ENCODE measurements at regions not wholly inside any gene's neighbourhood (a gene's known extent, or its start where the extent isn't known, plus 50 kb on each side); places are given as distances from the start of the nearest gene placed in this dataset.

DNA sequence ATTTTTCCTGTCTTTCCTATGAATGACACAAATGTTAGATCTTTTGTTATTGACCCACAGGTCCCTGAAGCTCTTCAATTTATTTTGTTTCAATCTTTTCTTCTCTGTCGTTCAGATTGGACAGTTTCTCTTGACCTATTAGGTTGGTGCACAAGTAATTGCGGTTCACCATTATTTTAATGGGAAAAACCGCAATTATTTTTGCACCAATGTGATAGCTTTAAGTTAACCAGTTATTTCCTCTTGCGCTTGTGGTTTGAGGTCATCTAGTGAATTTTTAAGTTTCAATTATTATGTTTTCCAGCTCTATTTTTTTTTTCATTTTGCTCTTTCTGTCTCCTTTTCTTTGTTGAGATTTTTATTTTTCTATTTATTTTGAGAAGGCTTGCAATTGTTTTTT, 399.2 kb downstream of the INHBA start:
- Histone ChIP-seq H3K4me3 (ENCODE audit: low read depth, low read length) (no peak overlapping the region), H3K4me1 (ENCODE audit: control insufficient read depth, insufficient read depth, low read length) (no peaks in the 10 kb centered on the region), H3K9me3 (ENCODE audit: control insufficient read depth, insufficient read depth, low read length) (no peaks in the 10 kb centered on the region), H3K36me3 (ENCODE audit: control insufficient read depth, insufficient read depth, low read length) (no peaks in the 10 kb centered on the region), H3K27me3 (ENCODE audit: control insufficient read depth, insufficient read depth, low read length) (no peaks in the 10 kb centered on the region), H3K27ac (ENCODE audit: low read depth, low read length) (no peak overlapping the region)
- DNase-seq (ENCODE audit: low read depth in 4 of 6, low spot score in 6 of 6), result no peak
- no CpG with 5 or more reads among the region's 4 CpGs for WGBS (ENCODE audit: insufficient coverage)

DNA sequence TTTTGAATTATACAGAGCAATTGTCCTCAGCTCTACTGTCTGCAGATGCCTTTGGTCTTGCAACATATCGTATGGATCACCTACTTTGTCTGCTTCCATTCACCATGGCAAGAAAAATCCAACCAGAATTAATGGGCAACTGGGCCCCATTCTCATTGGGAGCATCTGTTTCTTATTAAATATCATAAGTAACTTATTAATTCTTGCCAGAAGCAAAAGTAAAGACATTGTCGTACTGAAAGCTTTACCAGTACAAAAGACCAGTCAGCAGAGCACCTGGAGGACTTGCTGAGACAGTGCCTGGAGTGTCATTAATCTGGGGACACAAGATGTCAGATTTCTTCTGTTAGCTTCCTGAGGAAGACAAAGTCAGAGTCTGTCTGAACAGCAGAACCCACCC, 404.5 kb downstream of the INHBA start:
- Histone ChIP-seq H3K27ac (ENCODE audit: low read depth, low read length) (no peak overlapping the region), H3K4me1 (ENCODE audit: control insufficient read depth, insufficient read depth, low read length) (no peaks in the 10 kb centered on the region), H3K27me3 (ENCODE audit: control insufficient read depth, insufficient read depth, low read length) (no peaks in the 10 kb centered on the region), H3K4me3 (ENCODE audit: low read depth, low read length) (no peak overlapping the region), H3K9me3 (ENCODE audit: control insufficient read depth, insufficient read depth, low read length) (no peaks in the 10 kb centered on the region), H3K36me3 (ENCODE audit: control insufficient read depth, insufficient read depth, low read length) (no peaks in the 10 kb centered on the region)
- WGBS (ENCODE audit: insufficient coverage), result 79% methylated on average over 2 of the region's 2 CpGs
- no peak for DNase-seq (ENCODE audit: low read depth in 4 of 6, low spot score in 6 of 6)

DNA sequence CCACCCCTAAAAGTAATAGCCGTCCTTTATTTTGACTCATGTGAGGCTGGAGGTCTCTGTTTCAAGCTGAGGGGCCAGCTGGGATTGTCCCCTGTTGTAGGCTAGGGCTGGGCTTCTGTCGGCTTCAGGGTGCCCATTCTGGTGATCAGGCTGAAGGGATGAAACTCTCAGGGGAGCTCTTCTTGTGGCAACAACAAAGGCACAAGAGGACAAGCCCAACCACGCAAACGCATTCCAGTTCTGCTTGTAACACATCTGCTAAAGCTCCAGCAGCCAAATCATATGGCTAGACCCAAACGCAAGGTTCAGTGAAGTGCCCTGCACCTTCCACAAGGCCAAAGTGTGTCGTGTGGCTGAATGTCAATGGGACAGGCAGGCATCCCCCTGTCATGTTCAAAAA, 405.7 kb downstream of the INHBA start:
- 81% methylated on average over 4 of the region's 6 CpGs for WGBS (ENCODE audit: insufficient coverage)
- no peak overlapping the region for H3K27ac ChIP-seq (ENCODE audit: low read depth, low read length)
- H3K36me3 ChIP-seq (ENCODE audit: control insufficient read depth, insufficient read depth, low read length), result no peaks in the 10 kb centered on the region
- no peak overlapping the region for H3K4me3 ChIP-seq (ENCODE audit: low read depth, low read length)
- H3K4me1 ChIP-seq (ENCODE audit: control insufficient read depth, insufficient read depth, low read length), result no peaks in the 10 kb centered on the region
- no peaks in the 10 kb centered on the region for H3K27me3 ChIP-seq (ENCODE audit: control insufficient read depth, insufficient read depth, low read length)
- no peak for DNase-seq (ENCODE audit: low read depth in 4 of 6, low spot score in 6 of 6)
- H3K9me3 ChIP-seq (ENCODE audit: control insufficient read depth, insufficient read depth, low read length), result no peaks in the 10 kb centered on the region

DNA sequence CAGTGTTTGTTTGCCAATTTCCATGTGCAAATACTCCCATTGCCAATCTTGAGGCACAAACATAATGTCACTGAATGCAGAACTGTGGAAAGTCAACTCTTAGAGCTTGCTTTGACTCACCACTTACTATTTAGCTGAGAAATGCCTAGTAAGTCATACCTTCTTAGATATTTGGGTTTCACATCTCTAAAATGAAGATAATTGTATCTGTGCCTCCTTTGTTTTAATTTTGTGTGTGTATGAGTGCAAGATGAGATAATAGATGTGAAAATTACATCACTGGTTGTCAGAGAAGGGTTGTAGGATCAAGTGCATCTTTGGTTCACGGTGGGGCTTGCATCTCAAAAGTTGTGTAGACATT, 407.5 kb downstream of the INHBA start:
- DNase-seq (ENCODE audit: low read depth in 4 of 6, low spot score in 6 of 6), result no peak
- Histone ChIP-seq H3K9me3 (ENCODE audit: control insufficient read depth, insufficient read depth, low read length) (no peaks in the 10 kb centered on the region), H3K4me3 (ENCODE audit: low read depth, low read length) (no peak overlapping the region), H3K36me3 (ENCODE audit: control insufficient read depth, insufficient read depth, low read length) (no peaks in the 10 kb centered on the region), H3K27me3 (ENCODE audit: control insufficient read depth, insufficient read depth, low read length) (no peaks in the 10 kb centered on the region), H3K27ac (ENCODE audit: low read depth, low read length) (no peak overlapping the region), H3K4me1 (ENCODE audit: control insufficient read depth, insufficient read depth, low read length) (no peaks in the 10 kb centered on the region)
- no CpG with 5 or more reads among the region's 1 CpG for WGBS (ENCODE audit: insufficient coverage)

DNA sequence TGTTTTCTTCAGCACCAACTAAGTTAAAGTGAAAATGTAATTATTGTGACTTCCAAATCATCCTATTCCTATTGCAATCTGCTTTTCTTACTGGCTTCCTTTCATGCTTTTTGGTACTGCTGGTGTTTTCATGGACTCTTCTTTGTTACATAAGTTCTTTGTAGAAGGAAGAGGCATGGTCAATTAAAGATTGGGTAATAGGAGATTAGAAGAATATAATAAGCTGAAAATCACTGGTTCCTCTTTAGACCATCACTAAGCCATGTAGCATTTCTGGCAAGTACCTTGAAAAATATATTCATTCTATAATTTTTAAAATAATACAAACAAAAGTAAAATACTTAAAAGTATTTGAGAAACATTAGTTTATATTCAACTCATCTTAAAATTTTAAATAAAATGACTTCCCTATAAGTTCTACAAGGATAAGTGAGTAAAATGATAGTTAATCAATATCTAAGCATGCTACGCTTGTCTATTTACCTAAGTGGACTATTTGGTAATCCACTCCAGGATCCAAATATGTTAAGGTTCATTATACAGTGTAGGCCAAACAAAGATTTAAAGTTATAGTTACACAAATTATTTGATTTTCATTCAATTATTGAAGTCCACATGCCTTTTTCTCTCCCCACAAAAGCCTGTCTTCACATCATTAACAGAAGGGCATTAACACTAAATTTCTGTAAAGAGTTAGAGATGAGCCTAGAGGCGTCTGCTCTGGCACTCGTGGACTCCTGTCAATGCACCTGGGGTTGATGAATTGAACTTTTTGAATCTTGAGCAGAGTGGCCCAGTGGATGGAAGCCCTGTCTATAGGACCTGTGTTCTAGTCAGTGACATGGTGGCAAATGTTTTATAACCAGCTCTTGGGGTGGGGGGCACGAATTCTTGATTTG, 408.1 kb downstream of the INHBA start:
- DNase-seq (ENCODE audit: low read depth in 4 of 6, low spot score in 6 of 6), result no peak
- Histone ChIP-seq H3K4me1 (ENCODE audit: control insufficient read depth, insufficient read depth, low read length) (no peaks in the 10 kb centered on the region), H3K36me3 (ENCODE audit: control insufficient read depth, insufficient read depth, low read length) (no peaks in the 10 kb centered on the region), H3K27ac (ENCODE audit: low read depth, low read length) (no peak overlapping the region), H3K9me3 (ENCODE audit: control insufficient read depth, insufficient read depth, low read length) (no peaks in the 10 kb centered on the region), H3K27me3 (ENCODE audit: control insufficient read depth, insufficient read depth, low read length) (no peaks in the 10 kb centered on the region), H3K4me3 (ENCODE audit: low read depth, low read length) (no peak overlapping the region)
- 100% methylated on average over 2 of the region's 4 CpGs for WGBS (ENCODE audit: insufficient coverage)

DNA sequence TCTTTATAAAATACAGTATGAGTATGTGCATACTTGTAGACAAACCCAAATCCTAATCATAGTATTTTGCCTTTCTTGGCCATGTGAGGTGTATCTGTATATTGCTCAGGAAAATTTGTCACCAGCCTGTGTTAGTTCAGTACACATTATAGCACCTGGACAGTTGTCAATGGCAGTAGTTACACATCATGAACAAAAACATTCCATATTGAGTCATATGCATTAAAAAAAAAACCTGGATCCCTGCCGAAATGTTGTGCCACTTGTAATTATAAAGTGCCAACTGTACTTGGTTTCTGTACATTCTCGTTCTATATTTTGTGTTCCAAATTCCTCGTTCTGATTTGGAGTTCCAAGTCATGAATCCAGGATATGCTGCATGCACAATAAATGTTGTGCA, 410.4 kb downstream of the INHBA start:
- WGBS (ENCODE audit: insufficient coverage), result 83% methylated on average over 2 of the region's 3 CpGs
- peak in 1 of 6 donors; percentile 83 for DNase-seq (ENCODE audit: low read depth in 4 of 6, low spot score in 6 of 6)
- Histone ChIP-seq H3K4me1 (ENCODE audit: control insufficient read depth, insufficient read depth, low read length) (no peaks in the 10 kb centered on the region), H3K27me3 (ENCODE audit: control insufficient read depth, insufficient read depth, low read length) (no peaks in the 10 kb centered on the region), H3K27ac (ENCODE audit: low read depth, low read length) (no peak overlapping the region), H3K9me3 (ENCODE audit: control insufficient read depth, insufficient read depth, low read length) (no peaks in the 10 kb centered on the region), H3K36me3 (ENCODE audit: control insufficient read depth, insufficient read depth, low read length) (no peaks in the 10 kb centered on the region), H3K4me3 (ENCODE audit: low read depth, low read length) (no peak overlapping the region)

DNA sequence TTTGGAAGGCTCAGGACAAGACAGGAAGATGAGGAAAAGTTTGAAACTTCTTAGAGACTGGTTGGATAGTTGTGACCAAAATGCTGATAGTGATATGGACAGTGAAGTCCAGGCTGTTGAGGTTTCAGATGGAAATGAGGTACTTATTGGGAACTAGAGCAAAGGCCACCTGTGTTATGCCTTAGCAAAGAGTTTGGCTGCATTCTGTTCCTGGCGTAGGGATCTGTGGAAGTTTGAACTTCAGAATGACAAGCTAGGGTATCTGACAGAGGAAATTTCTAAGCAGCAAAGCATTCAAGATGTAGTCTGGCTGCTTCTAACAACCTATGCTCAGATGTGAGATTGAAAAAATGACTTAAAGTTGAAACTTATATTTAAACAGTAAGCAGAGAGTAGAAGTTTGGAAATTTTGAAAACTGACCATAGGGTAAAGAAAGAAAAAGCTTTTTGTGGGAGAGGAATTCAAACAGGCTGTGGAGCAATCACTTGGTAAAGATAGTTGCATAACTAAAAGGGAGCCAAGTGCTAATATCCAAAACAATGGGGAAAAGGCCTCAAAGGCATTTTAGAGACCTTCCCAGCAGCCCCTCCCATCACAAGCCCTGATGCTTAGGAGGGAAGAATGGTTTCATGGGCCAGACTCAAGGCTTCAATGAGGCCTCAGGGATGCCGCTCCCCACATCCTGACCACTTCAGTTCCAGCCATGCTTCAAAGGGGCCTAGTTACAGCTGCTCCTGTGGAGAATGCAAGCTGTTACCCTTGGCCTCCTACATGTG, 415.1 kb downstream of the INHBA start:
- no peak overlapping the region for H3K4me3 ChIP-seq (ENCODE audit: low read depth, low read length)
- no peaks in the 10 kb centered on the region for H3K27me3 ChIP-seq (ENCODE audit: control insufficient read depth, insufficient read depth, low read length)
- DNase-seq (ENCODE audit: low read depth in 4 of 6, low spot score in 6 of 6), result no peak
- no peak overlapping the region for H3K27ac ChIP-seq (ENCODE audit: low read depth, low read length)
- WGBS (ENCODE audit: insufficient coverage), result 100% methylated on average over 1 of the region's 2 CpGs
- H3K9me3 ChIP-seq (ENCODE audit: control insufficient read depth, insufficient read depth, low read length), result no peaks in the 10 kb centered on the region
- H3K36me3 ChIP-seq (ENCODE audit: control insufficient read depth, insufficient read depth, low read length), result no peaks in the 10 kb centered on the region
- H3K4me1 ChIP-seq (ENCODE audit: control insufficient read depth, insufficient read depth, low read length), result no peaks in the 10 kb centered on the region

DNA sequence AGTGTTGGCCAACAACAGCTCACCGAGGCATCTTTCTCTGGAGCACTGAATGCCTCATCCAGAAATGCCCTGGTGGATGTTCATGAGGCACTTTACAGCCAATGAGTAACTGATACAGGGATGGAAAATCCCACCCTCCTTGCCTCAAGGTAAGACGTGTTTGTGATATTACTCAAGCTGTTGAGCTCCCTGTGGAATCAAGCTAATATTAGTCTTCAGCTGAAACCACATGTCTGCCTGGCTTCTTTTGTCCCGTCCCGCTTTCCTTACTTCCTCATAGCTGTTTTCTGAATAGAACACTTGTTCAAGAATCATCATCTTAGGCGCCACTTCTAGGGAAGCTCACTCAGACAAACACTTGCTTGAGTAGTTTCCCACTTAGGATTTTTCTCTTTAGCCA, 422.4 kb downstream of the INHBA start:
- Histone ChIP-seq H3K27ac (ENCODE audit: low read depth, low read length) (no peak overlapping the region), H3K36me3 (ENCODE audit: control insufficient read depth, insufficient read depth, low read length) (no peaks in the 10 kb centered on the region), H3K4me1 (ENCODE audit: control insufficient read depth, insufficient read depth, low read length) (no peaks in the 10 kb centered on the region), H3K27me3 (ENCODE audit: control insufficient read depth, insufficient read depth, low read length) (no peaks in the 10 kb centered on the region), H3K9me3 (ENCODE audit: control insufficient read depth, insufficient read depth, low read length) (no peaks in the 10 kb centered on the region), H3K4me3 (ENCODE audit: low read depth, low read length) (no peak overlapping the region)
- DNase-seq (ENCODE audit: low read depth in 4 of 6, low spot score in 6 of 6), result no peak
- WGBS (ENCODE audit: insufficient coverage), result 93% methylated on average over 3 of the region's 5 CpGs

DNA sequence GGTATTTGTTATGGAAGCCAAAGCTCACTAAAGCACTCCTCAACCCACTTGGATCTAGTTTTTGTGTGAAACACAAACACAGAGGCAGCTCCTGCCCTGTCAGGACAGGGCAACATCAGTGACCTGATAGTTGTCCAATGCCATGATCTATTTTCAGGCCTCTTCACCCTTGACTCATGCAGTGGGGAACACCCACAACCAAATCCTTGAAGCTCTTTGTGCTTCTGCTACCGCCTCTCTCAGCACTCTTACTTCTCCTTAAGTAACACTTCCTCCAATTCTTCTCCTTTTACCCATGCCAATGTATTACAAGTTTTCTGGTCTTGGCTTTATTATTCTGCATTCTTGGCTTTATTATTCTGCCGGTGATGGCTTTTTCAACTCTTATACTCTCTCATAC, 425.3 kb downstream of the INHBA start:
- Histone ChIP-seq H3K27ac (ENCODE audit: low read depth, low read length) (no peak overlapping the region), H3K9me3 (ENCODE audit: control insufficient read depth, insufficient read depth, low read length) (no peaks in the 10 kb centered on the region), H3K27me3 (ENCODE audit: control insufficient read depth, insufficient read depth, low read length) (no peaks in the 10 kb centered on the region), H3K4me3 (ENCODE audit: low read depth, low read length) (no peak overlapping the region), H3K4me1 (ENCODE audit: control insufficient read depth, insufficient read depth, low read length) (no peaks in the 10 kb centered on the region), H3K36me3 (ENCODE audit: control insufficient read depth, insufficient read depth, low read length) (no peaks in the 10 kb centered on the region)
- DNase-seq (ENCODE audit: low read depth in 4 of 6, low spot score in 6 of 6), result no peak
- WGBS (ENCODE audit: insufficient coverage), result 82% methylated on average over 2 of the region's 2 CpGs

DNA sequence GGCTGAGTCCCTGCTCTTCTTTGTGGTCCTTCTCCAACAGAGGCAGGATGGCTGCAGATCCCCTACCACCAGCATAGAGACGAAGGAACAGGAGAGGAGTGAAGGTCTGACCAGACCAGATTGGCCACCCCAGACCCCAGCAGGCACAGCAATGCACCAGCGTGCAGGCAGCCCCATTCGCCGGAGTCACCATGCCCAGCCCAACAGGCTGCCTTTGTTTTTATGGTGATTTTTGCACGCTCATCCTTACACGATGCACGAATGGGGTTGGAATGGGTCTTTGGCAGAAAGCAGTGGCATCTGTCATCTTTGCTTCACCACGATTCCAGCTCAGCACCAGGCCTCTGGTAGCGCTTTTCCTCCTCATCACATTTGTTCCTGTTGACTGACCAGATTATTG, 427.6 kb downstream of the INHBA start:
- Histone ChIP-seq H3K27me3 (ENCODE audit: control insufficient read depth, insufficient read depth, low read length) (no peaks in the 10 kb centered on the region), H3K27ac (ENCODE audit: low read depth, low read length) (no peak overlapping the region), H3K9me3 (ENCODE audit: control insufficient read depth, insufficient read depth, low read length) (no peaks in the 10 kb centered on the region), H3K4me3 (ENCODE audit: low read depth, low read length) (no peak overlapping the region), H3K4me1 (ENCODE audit: control insufficient read depth, insufficient read depth, low read length) (no peaks in the 10 kb centered on the region), H3K36me3 (ENCODE audit: control insufficient read depth, insufficient read depth, low read length) (no peaks in the 10 kb centered on the region)
- 84% methylated on average over 9 of the region's 9 CpGs for WGBS (ENCODE audit: insufficient coverage)
- peak in 2 of 6 donors; percentile 2 to 45 for DNase-seq (ENCODE audit: low read depth in 4 of 6, low spot score in 6 of 6)
